Activated CD4-positive, alpha-beta T cell treated with anti-CD3 and anti-CD28 coated beads, Interleukin-2, amount 10 ng/mL, durations not matched to agents 7 days and 5 days (primary cell): ENCODE measurements at regions not wholly inside any gene's neighbourhood (a gene's known extent, or its start where the extent isn't known, plus 50 kb on each side); places are given as distances from the start of the nearest gene placed in this dataset.
"Not testable (repeated sequence)": the region's sequence is repeated elsewhere in the genome, so short reads cannot be mapped to it uniquely, and the experiment has no call there.

Experiments used
- CTCF ChIA-PET: fragments of 350-600 bp; sonication (Branson Sonifier 250); formaldehyde crosslinking; loops from one replicate; lab custom pipeline; 2021; ENCODE audit warnings: antibody characterized with exemption; lab: Charles Lee
- POLR2A ChIA-PET: fragments of 350-600 bp; sonication (Branson Sonifier 250); formaldehyde crosslinking; loops from one replicate; lab custom pipeline; 2021; ENCODE audit warnings: antibody characterized with exemption; lab: Charles Lee
- DNase-seq: peaks from one replicate; pipeline ENCODE4 v3.0.0-alpha.2; 2020
- H3K27ac Mint-ChIP-seq: one replicate; pipeline ENCODE4 v1.8.0; 2021; ENCODE audit warnings: mild to moderate bottlenecking, moderate library complexity, mixed read lengths
- H3K27me3 Mint-ChIP-seq: one replicate; pipeline ENCODE4 v1.8.0; 2021; ENCODE audit warnings: mixed read lengths
- H3K36me3 Mint-ChIP-seq: one replicate; pipeline ENCODE4 v1.8.0; 2021; ENCODE audit warnings: low read depth, mixed read lengths
- H3K4me1 Mint-ChIP-seq: one replicate; pipeline ENCODE4 v1.8.0; 2021; ENCODE audit warnings: mixed read lengths
- H3K4me3 Mint-ChIP-seq: one replicate; pipeline ENCODE4 v1.8.0; 2021; ENCODE audit warnings: mild to moderate bottlenecking, moderate library complexity, mixed read lengths
- H3K9me3 Mint-ChIP-seq: one replicate; pipeline ENCODE4 v1.8.0; 2021; ENCODE audit warnings: mixed read lengths

DNA sequence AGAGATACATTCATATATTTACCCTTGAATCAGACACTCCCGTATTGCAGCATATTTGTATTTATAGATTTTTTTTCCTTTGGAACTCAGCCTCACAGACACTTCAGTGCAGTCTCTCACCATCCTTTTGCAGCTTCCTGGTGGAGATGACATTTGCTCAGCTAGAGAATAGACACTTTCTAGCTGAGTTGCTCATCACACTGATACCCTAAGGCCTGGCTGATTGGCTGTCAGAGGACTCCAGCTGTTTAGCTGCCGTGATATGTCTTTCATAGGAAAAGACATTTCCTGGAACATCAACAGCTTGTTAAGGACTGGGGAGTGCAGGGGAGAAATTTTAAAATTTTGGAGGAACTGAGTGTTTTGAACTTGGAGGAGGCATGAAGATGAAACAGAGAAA lies 429.6 kb downstream of the SMARCA1 start:
- ChIA-PET CTCF (no interaction called here), POLR2A (no interaction called here)
- H3K27me3 Mint-ChIP-seq: no peaks in the 10 kb centered on the region
- no peaks in the 10 kb centered on the region for H3K4me1 Mint-ChIP-seq
- no peaks in the 10 kb centered on the region for H3K36me3 Mint-ChIP-seq
- H3K4me3 Mint-ChIP-seq: no peak overlapping the region
- H3K27ac Mint-ChIP-seq: no peak overlapping the region
- no peak for DNase-seq
- H3K9me3 Mint-ChIP-seq: no peaks in the 10 kb centered on the region

DNA sequence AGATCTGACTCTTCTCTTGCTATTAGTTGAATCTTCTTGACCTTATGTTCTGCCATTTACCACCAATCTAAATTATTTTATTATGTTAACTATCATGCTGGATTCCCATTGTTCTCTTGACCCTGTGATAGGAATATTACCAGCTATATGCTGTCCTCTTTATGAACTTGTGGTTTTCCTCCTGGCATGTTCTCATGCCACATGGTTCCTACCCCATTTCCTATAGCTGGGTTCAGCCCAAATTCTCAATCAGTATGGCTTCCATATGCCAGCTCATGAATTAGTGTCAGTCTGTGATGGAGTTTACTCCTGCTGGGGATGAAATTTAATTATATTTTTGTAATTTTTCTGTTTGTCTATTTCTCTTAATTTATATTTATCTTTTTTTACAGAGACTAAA lies 430.5 kb downstream of the SMARCA1 start:
- no peak overlapping the region for H3K4me3 Mint-ChIP-seq
- H3K27me3 Mint-ChIP-seq: no peaks in the 10 kb centered on the region
- no peaks in the 10 kb centered on the region for H3K4me1 Mint-ChIP-seq
- no peaks in the 10 kb centered on the region for H3K36me3 Mint-ChIP-seq
- CTCF ChIA-PET: no interaction called here
- no peaks in the 10 kb centered on the region for H3K9me3 Mint-ChIP-seq
- no peak for DNase-seq
- POLR2A ChIA-PET: no interaction called here
- no peak overlapping the region for H3K27ac Mint-ChIP-seq

DNA sequence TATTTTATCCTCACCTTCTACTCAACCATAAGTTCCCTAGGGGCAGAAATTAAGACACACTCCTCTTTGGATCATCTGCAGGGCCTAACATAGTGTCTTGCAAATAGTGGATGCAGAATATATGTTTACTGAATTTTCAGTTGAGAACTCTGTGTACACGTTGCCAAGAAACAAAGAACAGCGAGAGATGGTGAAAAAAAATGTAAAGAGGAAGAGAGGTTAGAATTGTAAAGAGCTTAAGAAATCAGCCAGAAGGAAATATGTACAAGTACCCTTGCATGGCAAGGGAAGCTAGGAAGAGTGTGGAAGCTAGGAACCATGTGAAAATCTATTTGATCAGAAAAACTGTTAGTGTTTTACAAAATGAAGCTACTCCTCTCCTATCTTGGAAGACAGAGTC lies 431.0 kb downstream of the SMARCA1 start:
- no peak overlapping the region for H3K27ac Mint-ChIP-seq
- POLR2A ChIA-PET: no interaction called here
- CTCF ChIA-PET: no interaction called here
- H3K9me3 Mint-ChIP-seq: no peaks in the 10 kb centered on the region
- H3K36me3 Mint-ChIP-seq: no peaks in the 10 kb centered on the region
- H3K4me3 Mint-ChIP-seq: no peak overlapping the region
- no peaks in the 10 kb centered on the region for H3K4me1 Mint-ChIP-seq
- no peak for DNase-seq
- H3K27me3 Mint-ChIP-seq: no peaks in the 10 kb centered on the region

DNA sequence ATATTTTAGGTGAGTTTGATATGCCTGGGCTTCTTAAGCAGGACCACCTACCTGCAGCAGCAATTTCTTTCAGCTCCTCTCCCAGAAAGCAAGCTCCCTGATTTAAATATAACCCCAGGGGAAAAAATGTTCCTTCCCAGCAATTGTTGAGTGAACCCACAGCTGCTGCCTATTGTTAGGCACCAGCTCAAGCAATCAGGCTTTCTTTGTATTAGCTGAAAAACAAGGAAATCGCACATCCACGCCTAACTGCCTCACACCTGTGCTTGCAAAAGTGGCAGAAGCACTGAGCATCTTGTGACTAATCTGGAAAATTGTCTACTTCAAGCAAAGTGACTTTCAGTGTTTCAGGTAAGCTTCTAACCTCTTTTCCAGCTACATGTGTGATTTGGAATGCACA lies 432.2 kb downstream of the SMARCA1 start:
- POLR2A ChIA-PET: no interaction called here
- Mint-ChIP-seq H3K27me3 (no peaks in the 10 kb centered on the region), H3K4me1 (no peaks in the 10 kb centered on the region), H3K27ac (no peak overlapping the region), H3K36me3 (no peaks in the 10 kb centered on the region), H3K4me3 (no peak overlapping the region), H3K9me3 (no peaks in the 10 kb centered on the region)
- CTCF ChIA-PET: no interaction called here
- DNase-seq: no peak

DNA sequence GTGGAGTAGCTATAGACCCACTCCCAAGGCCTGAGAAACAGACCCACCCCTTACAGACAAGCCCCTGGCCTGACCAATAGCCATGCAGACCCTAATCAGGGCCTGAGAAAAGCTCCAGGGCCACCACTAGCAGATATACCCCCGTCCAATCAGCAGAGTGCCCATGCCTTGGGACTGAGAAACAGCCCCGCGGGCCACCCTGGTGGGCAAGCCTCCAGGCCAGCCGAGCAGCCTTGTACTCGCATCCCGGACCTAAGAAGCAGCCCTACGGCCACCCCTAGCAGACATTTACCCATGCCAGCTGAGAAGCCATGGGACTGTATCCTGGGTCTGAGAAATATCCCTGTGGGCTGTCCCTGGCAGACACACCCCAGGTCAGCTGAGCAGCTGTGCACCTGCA lies 436.5 kb downstream of the SMARCA1 start:
- CTCF ChIA-PET: no interaction called here
- POLR2A ChIA-PET: no interaction called here

DNA sequence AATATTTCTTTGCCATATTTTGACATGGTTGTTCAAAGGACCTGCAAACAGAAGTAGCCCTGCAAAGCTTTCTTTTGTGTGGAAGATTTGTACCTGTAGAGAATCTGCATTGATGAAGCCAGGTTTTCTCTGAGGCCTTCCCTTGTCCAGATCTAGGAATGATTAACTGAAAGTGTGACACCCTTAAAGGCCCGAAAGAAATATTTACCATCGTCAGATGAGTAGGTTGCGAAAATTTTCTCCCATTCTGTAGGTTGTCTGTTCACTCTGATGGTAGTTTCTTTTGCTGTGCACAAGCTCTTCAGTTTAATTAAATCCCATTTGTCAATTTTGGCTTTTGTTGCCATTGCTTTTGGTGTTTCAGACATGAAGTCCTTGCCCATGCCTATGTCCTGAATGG lies 439.0 kb downstream of the SMARCA1 start:
- H3K27ac Mint-ChIP-seq, DNase-seq, H3K4me1 Mint-ChIP-seq, H3K4me3 Mint-ChIP-seq, H3K27me3 Mint-ChIP-seq, CTCF ChIA-PET, H3K36me3 Mint-ChIP-seq, POLR2A ChIA-PET, H3K9me3 Mint-ChIP-seq: not testable (repeated sequence)

More for the DNA sequence above, 436.5 kb downstream of the SMARCA1 start:
- no peaks in the 10 kb centered on the region for H3K4me1 Mint-ChIP-seq
- H3K9me3 Mint-ChIP-seq: no peaks in the 10 kb centered on the region
- no peak overlapping the region for H3K4me3 Mint-ChIP-seq
- DNase-seq: no peak
- H3K36me3 Mint-ChIP-seq: no peaks in the 10 kb centered on the region
- H3K27me3 Mint-ChIP-seq: no peaks in the 10 kb centered on the region
- no peak overlapping the region for H3K27ac Mint-ChIP-seq

DNA sequence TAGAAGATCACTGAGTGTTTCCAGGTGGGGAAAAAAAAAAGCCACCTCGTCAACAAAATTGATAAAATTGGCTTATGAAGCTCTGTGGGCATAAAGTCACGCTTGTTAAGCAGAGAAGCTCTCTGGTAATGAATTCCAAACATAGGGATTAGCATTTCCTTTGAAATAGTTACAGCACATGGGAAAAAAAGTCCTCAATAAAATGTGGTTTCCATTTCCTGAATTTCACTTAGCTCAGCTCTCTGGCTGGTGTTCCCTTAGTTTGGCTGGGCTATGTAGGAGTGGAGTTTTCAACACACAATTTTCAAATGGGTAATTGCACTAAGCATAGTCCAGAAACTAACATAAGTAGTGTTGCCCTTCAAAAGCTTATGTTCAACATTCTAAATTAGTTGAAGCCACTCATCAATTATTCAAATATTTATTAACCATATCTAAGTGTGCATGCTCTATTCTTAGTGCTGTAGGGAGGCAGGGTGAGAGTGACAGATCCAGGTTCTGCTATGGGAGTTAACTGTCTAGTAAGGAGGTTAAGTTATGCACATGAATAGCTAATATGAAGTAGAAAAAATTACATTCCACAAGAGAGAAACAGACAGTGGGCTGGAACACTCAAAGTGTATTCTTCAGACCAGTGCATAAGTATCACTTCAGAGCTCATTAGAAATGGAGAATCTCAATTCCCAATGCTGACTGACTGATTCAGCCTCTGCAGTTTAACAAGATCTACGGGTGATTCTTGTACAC lies 445.7 kb downstream of the SMARCA1 start:
- POLR2A ChIA-PET: no interaction called here
- H3K27ac Mint-ChIP-seq: no peak overlapping the region
- H3K27me3 Mint-ChIP-seq: no peaks in the 10 kb centered on the region
- CTCF ChIA-PET: interaction anchor here (0.6 kb wide), 1 partner anchor 102 kb away, joined by 4 read pairs; no protein-coding TSS in a partner anchor
- H3K4me1 Mint-ChIP-seq: no peaks in the 10 kb centered on the region
- no peak for DNase-seq
- no peaks in the 10 kb centered on the region for H3K36me3 Mint-ChIP-seq
- no peaks in the 10 kb centered on the region for H3K9me3 Mint-ChIP-seq
- H3K4me3 Mint-ChIP-seq: no peak overlapping the region

DNA sequence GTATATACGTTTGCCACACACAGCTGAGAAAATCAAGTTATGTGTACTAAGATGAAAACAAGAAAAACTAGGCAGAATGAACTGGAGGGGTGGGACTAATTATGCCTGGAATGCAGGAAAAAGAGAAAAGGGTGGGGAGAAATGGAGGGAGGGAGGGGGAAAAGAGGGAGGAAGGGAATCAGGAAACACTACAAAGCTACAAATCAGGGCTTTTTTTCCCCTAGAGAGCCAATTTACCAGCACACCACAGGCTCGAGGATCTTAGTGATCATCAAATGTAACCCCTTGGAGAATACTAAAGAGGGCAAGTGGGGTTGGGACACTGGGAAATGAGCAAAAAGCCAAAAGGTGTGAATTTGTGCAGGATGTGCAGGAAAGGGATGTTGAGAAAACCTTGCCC lies 451.9 kb downstream of the SMARCA1 start:
- DNase-seq: no peak
- POLR2A ChIA-PET: no interaction called here
- Mint-ChIP-seq H3K27me3 (no peaks in the 10 kb centered on the region), H3K4me3 (no peak overlapping the region), H3K9me3 (no peaks in the 10 kb centered on the region), H3K36me3 (no peaks in the 10 kb centered on the region), H3K4me1 (no peaks in the 10 kb centered on the region), H3K27ac (no peak overlapping the region)
- CTCF ChIA-PET: interaction anchor here (0.6 kb wide), 1 partner anchor 40 kb away, joined by 3 read pairs; no protein-coding TSS in a partner anchor

DNA sequence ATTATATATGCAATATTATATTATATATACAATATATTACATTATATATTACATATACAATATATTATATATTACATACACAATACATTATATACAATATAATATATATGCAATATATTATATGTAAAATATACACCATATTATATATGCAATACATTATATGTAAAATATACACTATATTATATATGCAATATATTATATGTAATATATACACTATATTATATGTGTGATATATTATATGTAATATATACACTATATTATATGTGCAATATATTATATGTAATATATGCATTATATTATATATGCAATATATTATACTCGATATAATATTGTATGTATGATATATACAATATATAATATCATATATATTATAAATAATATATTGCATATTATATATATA lies 457.4 kb downstream of the SMARCA1 start:
- Mint-ChIP-seq H3K27ac (no peak overlapping the region), H3K4me1 (no peaks in the 10 kb centered on the region), H3K4me3 (no peak overlapping the region), H3K9me3 (no peaks in the 10 kb centered on the region), H3K36me3 (no peaks in the 10 kb centered on the region), H3K27me3 (no peaks in the 10 kb centered on the region)
- DNase-seq: no peak
- POLR2A ChIA-PET: no interaction called here
- CTCF ChIA-PET: no interaction called here

DNA sequence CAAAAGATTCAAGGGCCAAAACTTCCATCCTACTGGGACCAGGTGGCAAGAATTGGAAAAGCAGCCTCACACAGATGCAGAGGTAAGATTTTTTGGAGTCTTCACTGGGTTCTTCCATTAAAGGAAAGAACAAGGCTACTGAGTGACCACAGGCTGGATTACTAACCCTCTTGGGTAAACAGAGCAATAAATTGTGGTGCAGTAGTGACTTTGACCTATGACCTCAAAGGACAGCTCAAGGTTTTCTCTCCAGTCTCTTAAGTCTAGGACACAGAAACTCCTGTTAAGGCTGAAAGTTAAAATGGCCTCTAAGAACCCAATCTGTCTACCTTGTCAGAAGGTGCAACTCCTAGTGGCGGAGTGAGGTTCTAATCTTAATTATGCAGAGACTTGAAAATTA lies 464.9 kb downstream of the SMARCA1 start:
- no peak for DNase-seq
- Mint-ChIP-seq H3K36me3 (no peaks in the 10 kb centered on the region), H3K4me3 (no peak overlapping the region), H3K9me3 (no peaks in the 10 kb centered on the region), H3K4me1 (no peaks in the 10 kb centered on the region), H3K27me3 (no peaks in the 10 kb centered on the region), H3K27ac (no peak overlapping the region)
- CTCF ChIA-PET: no interaction called here
- POLR2A ChIA-PET: no interaction called here

DNA sequence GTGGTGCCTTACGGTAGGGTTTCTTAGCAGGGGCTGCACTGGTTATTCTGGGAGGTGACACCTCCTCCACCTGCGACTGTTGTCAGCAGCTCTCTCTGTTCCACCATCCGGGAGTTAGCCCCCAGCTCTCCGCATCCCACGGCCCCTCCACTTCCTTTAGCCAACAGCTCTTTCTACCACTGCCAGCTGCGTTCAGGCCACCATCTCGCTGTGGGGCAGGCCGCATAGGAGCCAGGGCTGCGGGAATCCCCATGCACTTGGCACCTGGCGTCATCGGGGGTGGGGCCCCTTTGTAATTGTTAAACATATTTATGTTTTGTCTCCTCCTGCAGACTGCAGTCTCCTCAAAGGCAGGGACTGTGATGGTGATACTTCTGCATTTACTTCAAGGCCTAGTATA lies 480.2 kb downstream of the SMARCA1 start:
- CTCF ChIA-PET: no interaction called here
- Mint-ChIP-seq H3K4me1 (no peaks in the 10 kb centered on the region), H3K27me3 (no peaks in the 10 kb centered on the region), H3K9me3 (no peaks in the 10 kb centered on the region), H3K4me3 (no peak overlapping the region), H3K27ac (no peak overlapping the region), H3K36me3 (no peaks in the 10 kb centered on the region)
- POLR2A ChIA-PET: no interaction called here
- no peak for DNase-seq

DNA sequence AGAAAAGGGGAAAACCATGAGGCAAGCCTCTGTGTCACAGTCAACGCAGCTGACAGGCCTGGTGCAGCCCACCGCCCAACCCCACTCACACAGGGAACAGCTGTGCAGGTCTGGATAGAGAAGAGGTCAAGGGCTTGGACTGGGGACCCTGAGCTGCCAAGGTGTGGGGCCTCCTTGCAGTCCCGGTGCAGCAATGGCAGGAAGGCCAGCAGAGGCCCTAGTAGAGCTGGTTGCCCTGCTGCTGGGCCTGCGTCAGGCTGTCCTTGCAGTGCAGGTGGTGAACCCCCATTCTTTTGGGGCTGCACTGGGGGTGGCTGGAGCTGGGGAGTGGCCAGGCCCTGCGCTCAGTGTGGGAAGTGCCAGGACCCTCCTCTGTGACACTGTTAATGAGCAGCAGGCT lies 482.0 kb downstream of the SMARCA1 start:
- DNase-seq: no peak
- Mint-ChIP-seq H3K27ac (no peak overlapping the region), H3K36me3 (no peaks in the 10 kb centered on the region), H3K27me3 (no peaks in the 10 kb centered on the region), H3K4me3 (no peak overlapping the region), H3K9me3 (no peaks in the 10 kb centered on the region), H3K4me1 (no peaks in the 10 kb centered on the region)
- POLR2A ChIA-PET: no interaction called here
- CTCF ChIA-PET: no interaction called here

DNA sequence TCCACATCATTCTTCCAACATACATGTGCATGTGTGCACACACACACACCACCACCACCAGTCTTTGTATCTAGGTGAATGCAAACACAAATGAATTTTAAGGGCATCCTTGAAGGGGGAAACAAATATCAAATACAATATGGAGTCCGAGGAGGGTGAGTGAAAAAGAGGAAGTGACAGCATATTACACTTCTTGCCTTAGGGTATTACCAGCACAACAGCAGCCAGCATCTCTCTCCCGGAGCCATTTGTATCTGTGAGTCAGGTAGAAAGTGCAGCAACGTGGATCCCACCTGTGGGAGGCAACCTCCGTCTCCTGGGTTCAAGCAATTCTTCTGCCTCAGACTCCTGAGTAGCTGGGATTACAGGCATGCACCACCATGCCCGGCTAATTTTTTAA lies 483.2 kb downstream of the SMARCA1 start:
- Mint-ChIP-seq H3K27me3 (no peaks in the 10 kb centered on the region), H3K27ac (no peak overlapping the region), H3K4me1 (no peaks in the 10 kb centered on the region), H3K36me3 (no peaks in the 10 kb centered on the region), H3K9me3 (no peaks in the 10 kb centered on the region), H3K4me3 (no peak overlapping the region)
- no peak for DNase-seq
- ChIA-PET POLR2A (no interaction called here), CTCF (no interaction called here)

DNA sequence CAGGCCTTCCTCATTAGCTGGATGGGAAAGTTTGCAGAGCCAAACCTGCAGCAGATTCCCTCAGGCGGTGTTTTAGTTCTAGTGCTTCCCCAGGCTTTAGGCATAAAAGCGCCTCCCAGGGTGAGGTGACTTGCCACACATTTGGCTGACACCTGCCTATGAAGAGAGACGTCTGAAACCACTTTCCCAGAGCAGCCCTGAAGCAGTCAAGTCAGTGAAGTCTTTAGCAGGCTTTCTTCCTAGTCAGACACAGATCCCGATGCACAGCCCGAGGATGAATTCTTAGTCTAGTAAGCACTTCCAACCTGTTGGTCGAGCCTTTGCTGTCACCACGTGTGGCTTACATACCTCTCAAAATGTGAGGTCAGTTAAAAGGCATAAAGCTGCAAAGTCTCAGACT lies 484.1 kb downstream of the SMARCA1 start:
- ChIA-PET CTCF (no interaction called here), POLR2A (no interaction called here)
- Mint-ChIP-seq H3K9me3 (no peaks in the 10 kb centered on the region), H3K36me3 (no peaks in the 10 kb centered on the region), H3K4me3 (no peak overlapping the region), H3K4me1 (no peaks in the 10 kb centered on the region), H3K27me3 (no peaks in the 10 kb centered on the region), H3K27ac (no peak overlapping the region)
- DNase-seq: no peak
